OCI-LY1 (cell line): ENCODE measurements at regions not wholly inside any gene's neighbourhood (a gene's known extent, or its start where the extent isn't known, plus 50 kb on each side); places are given as distances from the start of the nearest gene placed in this dataset.

Experiments used
- EZH2 ChIP-seq: fragments of 200-600 bp; sonication (generic), shearing (Covaris generic); IDR thresholded peaks from 2 replicates; pipeline ENCODE4 v1.8.0; 2017; ENCODE audit warnings: borderline replicate concordance, mixed run types, mild to moderate bottlenecking, antibody characterized with exemption, low read length, moderate library complexity, mixed read lengths
- TF ChIP-seq, protein P1 (sequence below): fragments of 200-600 bp; sonication (generic), shearing (Covaris generic); IDR thresholded peaks from 2 replicates; pipeline ENCODE4 v1.5.1; 2017; ENCODE audit warnings: mild to moderate bottlenecking, antibody characterized with exemption, low read length, moderate library complexity, mixed read lengths

GRCh38 chr2:194257095-194257494, 1399.9 kb upstream of the SLC39A10 start:
- TF ChIP-seq, protein P1, sequence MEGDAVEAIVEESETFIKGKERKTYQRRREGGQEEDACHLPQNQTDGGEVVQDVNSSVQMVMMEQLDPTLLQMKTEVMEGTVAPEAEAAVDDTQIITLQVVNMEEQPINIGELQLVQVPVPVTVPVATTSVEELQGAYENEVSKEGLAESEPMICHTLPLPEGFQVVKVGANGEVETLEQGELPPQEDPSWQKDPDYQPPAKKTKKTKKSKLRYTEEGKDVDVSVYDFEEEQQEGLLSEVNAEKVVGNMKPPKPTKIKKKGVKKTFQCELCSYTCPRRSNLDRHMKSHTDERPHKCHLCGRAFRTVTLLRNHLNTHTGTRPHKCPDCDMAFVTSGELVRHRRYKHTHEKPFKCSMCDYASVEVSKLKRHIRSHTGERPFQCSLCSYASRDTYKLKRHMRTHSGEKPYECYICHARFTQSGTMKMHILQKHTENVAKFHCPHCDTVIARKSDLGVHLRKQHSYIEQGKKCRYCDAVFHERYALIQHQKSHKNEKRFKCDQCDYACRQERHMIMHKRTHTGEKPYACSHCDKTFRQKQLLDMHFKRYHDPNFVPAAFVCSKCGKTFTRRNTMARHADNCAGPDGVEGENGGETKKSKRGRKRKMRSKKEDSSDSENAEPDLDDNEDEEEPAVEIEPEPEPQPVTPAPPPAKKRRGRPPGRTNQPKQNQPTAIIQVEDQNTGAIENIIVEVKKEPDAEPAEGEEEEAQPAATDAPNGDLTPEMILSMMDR: no peak
- TF ChIP-seq EZH2: no peak
